Activated CD4-positive, alpha-beta T cell treated with anti-CD3 and anti-CD28 coated beads for 24 hours (primary cell): ENCODE measurements at regions not wholly inside any gene's neighbourhood (a gene's known extent, or its start where the extent isn't known, plus 50 kb on each side); places are given as distances from the start of the nearest gene placed in this dataset.

Experiments
- DNase-seq, 2 donors: peaks; one replicate each; pipeline ENCODE4 v3.0.0-alpha.2; 2020; ENCODE audit warnings: low read depth in 2 of 2

GRCh38 chr9:78788101-78788500 is 491.2 kb downstream of the PSAT1 start:
- no peak for DNase-seq

GRCh38 chr9:78791779-78792178 is 494.9 kb downstream of the PSAT1 start:
- no peak for DNase-seq

GRCh38 chr9:78792745-78793144 is 495.8 kb downstream of the PSAT1 start:
- no peak for DNase-seq

- no peak for DNase-seq
Measured at GRCh38 chr9:78805771-78806170, 508.8 kb downstream of the PSAT1 start.

GRCh38 chr9:78806492-78807160 is 509.7 kb downstream of the PSAT1 start:
- no peak for DNase-seq

- DNase-seq, result no peak
Measured at GRCh38 chr9:78807286-78807685, 510.4 kb downstream of the PSAT1 start.

- DNase-seq, result no peak
Measured at GRCh38 chr9:78808048-78808447, 511.1 kb downstream of the PSAT1 start.

- DNase-seq, result no peak
Measured at GRCh38 chr9:78811622-78812276, 514.8 kb downstream of the PSAT1 start.

GRCh38 chr9:78812665-78813064 is 515.7 kb downstream of the PSAT1 start:
- DNase-seq, result no peak

GRCh38 chr9:78813602-78814180 is 516.8 kb downstream of the PSAT1 start:
- DNase-seq, result no peak

- DNase-seq, result no peak
Measured at GRCh38 chr9:78821126-78821822, 524.3 kb downstream of the PSAT1 start.

- no peak for DNase-seq
Measured at GRCh38 chr9:78826527-78826926, 529.6 kb downstream of the PSAT1 start.

- no peak for DNase-seq
Measured at GRCh38 chr9:78828521-78828920, 531.6 kb downstream of the PSAT1 start.

GRCh38 chr9:78830301-78830700 is 533.4 kb downstream of the PSAT1 start:
- no peak for DNase-seq

GRCh38 chr9:78831726-78832125 is 534.8 kb downstream of the PSAT1 start:
- DNase-seq, result no peak

GRCh38 chr9:78835928-78836450 is 539.1 kb downstream of the PSAT1 start:
- no peak for DNase-seq

GRCh38 chr9:78839252-78839651 is 542.3 kb downstream of the PSAT1 start:
- DNase-seq, result no peak

GRCh38 chr9:78848061-78848460 is 551.1 kb downstream of the PSAT1 start:
- DNase-seq, result no peak

- no peak for DNase-seq
Measured at GRCh38 chr9:78856144-78856543, 559.2 kb downstream of the PSAT1 start.

GRCh38 chr9:78856781-78857180 is 559.9 kb downstream of the PSAT1 start:
- DNase-seq, result no peak

GRCh38 chr9:78857373-78858225 is 560.7 kb downstream of the PSAT1 start:
- DNase-seq, result no peak
